DOHH2 (cell line): ENCODE measurements at regions not wholly inside any gene's neighbourhood (a gene's known extent, or its start where the extent isn't known, plus 50 kb on each side); places are given as distances from the start of the nearest gene placed in this dataset.

Source experiments
- H3F3A ChIP-seq: fragments of 200-600 bp; sonication (generic), shearing (Covaris generic); 2 replicates; pipeline ENCODE4 v1.6.0; 2016; ENCODE audit warnings: antibody characterized with exemption, mild to moderate bottlenecking; ENCODE audit not compliant: control insufficient read depth, insufficient read depth
- H3K27ac ChIP-seq: fragments of 200-600 bp; sonication (generic); 2 replicates; pipeline ENCODE4 v1.5.1; 2014; ENCODE audit warnings: low read depth, mild to moderate bottlenecking, low read length, moderate library complexity
- H3K27me3 ChIP-seq: fragments of 200-600 bp; sonication (generic); 2 replicates; pipeline ENCODE4 v1.6.1; 2014; ENCODE audit warnings: mild to moderate bottlenecking, low read length, mixed read lengths; ENCODE audit not compliant: control insufficient read depth
- H3K36me3 ChIP-seq: fragments of 200-600 bp; sonication (generic); 2 replicates; pipeline ENCODE4 v1.6.1; 2014; ENCODE audit warnings: mild to moderate bottlenecking, low read length, moderate library complexity, mixed read lengths; ENCODE audit not compliant: control insufficient read depth
- H3K4me1 ChIP-seq: fragments of 200-600 bp; sonication (generic); 2 replicates; pipeline ENCODE4 v1.6.1; 2014; ENCODE audit warnings: mild to moderate bottlenecking, low read length, mixed read lengths; ENCODE audit not compliant: control insufficient read depth
- H3K4me2 ChIP-seq: fragments of 200-600 bp; sonication (generic); 2 replicates; pipeline ENCODE4 v1.6.0; 2014; ENCODE audit warnings: mild to moderate bottlenecking, low read length, moderate library complexity
- H3K4me3 ChIP-seq: fragments of 200-600 bp; sonication (generic); 2 replicates; pipeline ENCODE4 v1.5.1; 2014; ENCODE audit warnings: mild to moderate bottlenecking, low read length, mixed read lengths
- H3K79me2 ChIP-seq: fragments of 200-600 bp; sonication (generic); 2 replicates; pipeline ENCODE4 v1.6.1; 2014; ENCODE audit warnings: mild to moderate bottlenecking, low read length, mixed read lengths; ENCODE audit not compliant: control insufficient read depth
- H3K9me2 ChIP-seq: fragments of 200-600 bp; sonication (generic); replicated peaks from 2 replicates; pipeline ENCODE4 v1.6.1; 2014; ENCODE audit warnings: mild to moderate bottlenecking, low read length, mixed read lengths; ENCODE audit not compliant: control insufficient read depth
- H3K9me3 ChIP-seq: fragments of 200-600 bp; sonication (generic); 2 replicates; pipeline ENCODE4 v1.6.1; 2014; ENCODE audit warnings: antibody characterized with exemption, low read length, mixed read lengths; ENCODE audit not compliant: control insufficient read depth, insufficient read depth
- H4K20me1 ChIP-seq: fragments of 200-600 bp; sonication (generic); 2 replicates; pipeline ENCODE4 v1.6.0; 2014; ENCODE audit warnings: low read depth, mild to moderate bottlenecking, antibody characterized with exemption, low read length, moderate library complexity; ENCODE audit not compliant: control insufficient read depth, insufficient read depth
- CTCF ChIP-seq: fragments of 200-600 bp; sonication (generic); IDR thresholded peaks from one replicate; pipeline ENCODE4 v1.5.1; 2014; ENCODE audit warnings: antibody characterized with exemption, mild to moderate bottlenecking, low read depth, low read length; ENCODE audit not compliant: poor library complexity, severe bottlenecking
- EZH2phosphoT487 ChIP-seq: fragments of 200-600 bp; sonication (generic); IDR thresholded peaks from 2 replicates; pipeline ENCODE4 v1.6.1; 2017; ENCODE audit warnings: borderline replicate concordance, mild to moderate bottlenecking, antibody characterized with exemption, low read length, moderate library complexity, mixed read lengths

GRCh38 chr3:72035606-72036005 lies 250.7 kb upstream of the PROK2 start:
- Histone ChIP-seq H3K4me3 (no peak overlapping the region), H4K20me1 (no peaks in the 10 kb centered on the region), H3K9me2 (no peaks in the 10 kb centered on the region), H3F3A (0 out of 2 replicates have a peak, but pooled peaks cover 4% of the 10 kb centered on the region), H3K27ac (no peak overlapping the region), H3K79me2 (no peaks in the 10 kb centered on the region), H3K27me3 (no peaks in the 10 kb centered on the region), H3K36me3 (peaks cover 41% of the 10 kb centered on the region), H3K4me2 (no peak overlapping the region), H3K4me1 (peaks cover 36% of the 10 kb centered on the region), H3K9me3 (peaks cover 7% of the 10 kb centered on the region; the same call in 1 of the 2 replicates)
- TF ChIP-seq EZH2phosphoT487 (no peak), CTCF (no peak)

GRCh38 chr3:72034986-72035385 lies 250.0 kb upstream of the PROK2 start:
- Histone ChIP-seq H3F3A (0 out of 2 replicates have a peak, but pooled peaks cover 4% of the 10 kb centered on the region), H3K27ac (no peak overlapping the region), H3K4me2 (no peak overlapping the region), H4K20me1 (no peaks in the 10 kb centered on the region), H3K4me3 (no peak overlapping the region), H3K9me3 (peaks cover 7% of the 10 kb centered on the region; the same call in 1 of the 2 replicates), H3K79me2 (no peaks in the 10 kb centered on the region), H3K27me3 (no peaks in the 10 kb centered on the region), H3K4me1 (peaks cover 36% of the 10 kb centered on the region), H3K9me2 (no peaks in the 10 kb centered on the region), H3K36me3 (peaks cover 41% of the 10 kb centered on the region)
- TF ChIP-seq EZH2phosphoT487 = no peak
- TF ChIP-seq CTCF = no peak

GRCh38 chr3:72033666-72034428 lies 248.9 kb upstream of the PROK2 start:
- Histone ChIP-seq H3K36me3 (peaks cover 41% of the 10 kb centered on the region), H3K9me2 (no peaks in the 10 kb centered on the region), H3K79me2 (no peaks in the 10 kb centered on the region), H3K4me1 (peaks cover 36% of the 10 kb centered on the region), H3K27ac (peak overlapping the region; percentile 34), H3K27me3 (no peaks in the 10 kb centered on the region), H3F3A (0 out of 2 replicates have a peak, but pooled peaks cover 4% of the 10 kb centered on the region), H4K20me1 (no peaks in the 10 kb centered on the region), H3K4me2 (peak overlapping the region; percentile 41), H3K4me3 (peak overlapping the region; percentile 30), H3K9me3 (peaks cover 7% of the 10 kb centered on the region; the same call in 1 of the 2 replicates)
- TF ChIP-seq CTCF (no peak), EZH2phosphoT487 (no peak)
